ENCODE measurements at regions not wholly inside any gene's neighbourhood (a gene's known extent, or its start where the extent isn't known, plus 50 kb on each side); places are given as distances from the start of the nearest gene placed in this dataset.

GRCh38 chr16:61320791-61321190 lies 715.4 kb downstream of the CDH8 start:
- Histone ChIP-seq H3K9ac (ENCODE audit: low read length in 3 of 3) (no peak overlapping the region), H3K9me3 (ENCODE audit: control insufficient read depth in 2 of 3, insufficient read depth in 1 of 3, low read length in 3 of 3) (no peaks in the 10 kb centered on the region), H3K4me1 (ENCODE audit: control insufficient read depth in 2 of 3, insufficient read depth in 2 of 3, low read depth in 1 of 3, low read length in 3 of 3) (no peaks in the 10 kb centered on the region), H3K36me3 (ENCODE audit: control insufficient read depth in 2 of 3, insufficient read depth in 3 of 3, low read length in 3 of 3) (no peaks in the 10 kb centered on the region), H3K27me3 (ENCODE audit: control insufficient read depth, insufficient read depth, low read length) (no peaks in the 10 kb centered on the region), H3K27ac (ENCODE audit: low read depth in 2 of 2, low read length in 2 of 2) (no peak overlapping the region), H3K4me3 (ENCODE audit: low read length in 3 of 3) (no peak overlapping the region)
- no peak for DNase-seq
- TF ChIP-seq, protein P1, sequence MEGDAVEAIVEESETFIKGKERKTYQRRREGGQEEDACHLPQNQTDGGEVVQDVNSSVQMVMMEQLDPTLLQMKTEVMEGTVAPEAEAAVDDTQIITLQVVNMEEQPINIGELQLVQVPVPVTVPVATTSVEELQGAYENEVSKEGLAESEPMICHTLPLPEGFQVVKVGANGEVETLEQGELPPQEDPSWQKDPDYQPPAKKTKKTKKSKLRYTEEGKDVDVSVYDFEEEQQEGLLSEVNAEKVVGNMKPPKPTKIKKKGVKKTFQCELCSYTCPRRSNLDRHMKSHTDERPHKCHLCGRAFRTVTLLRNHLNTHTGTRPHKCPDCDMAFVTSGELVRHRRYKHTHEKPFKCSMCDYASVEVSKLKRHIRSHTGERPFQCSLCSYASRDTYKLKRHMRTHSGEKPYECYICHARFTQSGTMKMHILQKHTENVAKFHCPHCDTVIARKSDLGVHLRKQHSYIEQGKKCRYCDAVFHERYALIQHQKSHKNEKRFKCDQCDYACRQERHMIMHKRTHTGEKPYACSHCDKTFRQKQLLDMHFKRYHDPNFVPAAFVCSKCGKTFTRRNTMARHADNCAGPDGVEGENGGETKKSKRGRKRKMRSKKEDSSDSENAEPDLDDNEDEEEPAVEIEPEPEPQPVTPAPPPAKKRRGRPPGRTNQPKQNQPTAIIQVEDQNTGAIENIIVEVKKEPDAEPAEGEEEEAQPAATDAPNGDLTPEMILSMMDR (IDR thresholded peaks at IDR 0.05; ENCODE audit: borderline replicate concordance, extremely low read depth, insufficient read depth), result no peak
- intact Hi-C loops (cut with DNase I), result no loop called here
- FAIRE-seq, result no peak

DNA sequence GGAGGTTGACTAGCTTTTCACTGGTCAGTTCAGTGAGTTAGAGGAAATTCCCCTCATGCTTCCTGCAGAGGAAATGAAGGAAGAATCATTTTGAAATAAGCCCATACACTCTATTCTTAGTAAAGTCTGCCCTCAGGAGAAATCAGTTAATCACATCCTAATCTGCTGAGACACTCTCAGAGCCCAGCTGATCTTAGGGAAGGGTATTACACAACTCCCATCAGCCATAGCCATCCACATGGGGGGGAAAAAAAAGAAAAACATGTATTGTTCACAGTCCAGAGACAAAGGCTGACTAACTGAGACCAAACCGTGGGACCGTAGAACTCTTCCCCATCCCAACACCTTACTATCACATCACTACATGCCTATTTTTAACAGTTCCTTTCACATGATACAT lies 722.3 kb downstream of the CDH8 start:
- Histone ChIP-seq H3K9ac (ENCODE audit: low read length in 3 of 3) (no peak overlapping the region), H3K27me3 (ENCODE audit: control insufficient read depth, insufficient read depth, low read length) (no peaks in the 10 kb centered on the region), H3K27ac (ENCODE audit: low read depth in 2 of 2, low read length in 2 of 2) (no peak overlapping the region), H3K9me3 (ENCODE audit: control insufficient read depth in 2 of 3, insufficient read depth in 1 of 3, low read length in 3 of 3) (no peaks in the 10 kb centered on the region), H3K4me1 (ENCODE audit: control insufficient read depth in 2 of 3, insufficient read depth in 2 of 3, low read depth in 1 of 3, low read length in 3 of 3) (no peaks in the 10 kb centered on the region), H3K4me3 (ENCODE audit: low read length in 3 of 3) (no peak overlapping the region), H3K36me3 (ENCODE audit: control insufficient read depth in 2 of 3, insufficient read depth in 3 of 3, low read length in 3 of 3) (no peaks in the 10 kb centered on the region)
- intact Hi-C loops (cut with DNase I), result no loop called here
- DNase-seq (no peak), FAIRE-seq (no peak)
- TF ChIP-seq, protein P1 (IDR thresholded peaks at IDR 0.05; ENCODE audit: borderline replicate concordance, extremely low read depth, insufficient read depth), result no peak

- Histone ChIP-seq H3K27me3 (ENCODE audit: control insufficient read depth, insufficient read depth, low read length) (no peaks in the 10 kb centered on the region), H3K4me3 (ENCODE audit: low read length in 3 of 3) (no peak overlapping the region), H3K9ac (ENCODE audit: low read length in 3 of 3) (no peak overlapping the region), H3K27ac (ENCODE audit: low read depth in 2 of 2, low read length in 2 of 2) (no peak overlapping the region), H3K4me1 (ENCODE audit: control insufficient read depth in 2 of 3, insufficient read depth in 2 of 3, low read depth in 1 of 3, low read length in 3 of 3) (no peaks in the 10 kb centered on the region), H3K36me3 (ENCODE audit: control insufficient read depth in 2 of 3, insufficient read depth in 3 of 3, low read length in 3 of 3) (no peaks in the 10 kb centered on the region), H3K9me3 (ENCODE audit: control insufficient read depth in 2 of 3, insufficient read depth in 1 of 3, low read length in 3 of 3) (no peaks in the 10 kb centered on the region)
- TF ChIP-seq, protein P1 (IDR thresholded peaks at IDR 0.05; ENCODE audit: borderline replicate concordance, extremely low read depth, insufficient read depth), result no peak
- no peak for FAIRE-seq
- intact Hi-C loops (cut with DNase I), result no loop called here
- DNase-seq, result no peak
These were observed 726.9 kb downstream of the CDH8 start for GRCh38 chr16:61309386-61309785.

- Histone ChIP-seq H3K36me3 (ENCODE audit: control insufficient read depth in 2 of 3, insufficient read depth in 3 of 3, low read length in 3 of 3) (no peaks in the 10 kb centered on the region), H3K4me3 (ENCODE audit: low read length in 3 of 3) (no peak overlapping the region), H3K9ac (ENCODE audit: low read length in 3 of 3) (no peak overlapping the region), H3K4me1 (ENCODE audit: control insufficient read depth in 2 of 3, insufficient read depth in 2 of 3, low read depth in 1 of 3, low read length in 3 of 3) (no peaks in the 10 kb centered on the region), H3K27ac (ENCODE audit: low read depth in 2 of 2, low read length in 2 of 2) (no peak overlapping the region), H3K9me3 (ENCODE audit: control insufficient read depth in 2 of 3, insufficient read depth in 1 of 3, low read length in 3 of 3) (no peaks in the 10 kb centered on the region), H3K27me3 (ENCODE audit: control insufficient read depth, insufficient read depth, low read length) (no peaks in the 10 kb centered on the region)
- no peak for FAIRE-seq
- DNase-seq, result no peak
- intact Hi-C loops (cut with DNase I), result no loop called here
- TF ChIP-seq, protein P1 (IDR thresholded peaks at IDR 0.05; ENCODE audit: borderline replicate concordance, extremely low read depth, insufficient read depth), result no peak
These were observed 730.0 kb downstream of the CDH8 start for GRCh38 chr16:61306204-61306603.

All from kidney (tissue), 13 donors.